ENCODE measurements at regions not wholly inside any gene's neighbourhood (a gene's known extent, or its start where the extent isn't known, plus 50 kb on each side); places are given as distances from the start of the nearest gene placed in this dataset.

GRCh38 chr22:49621601-49622210, 206.0 kb downstream of the BRD1 start:
- CTCF ChIA-PET, result no interaction called here

More at GRCh38 chr22:49621601-49622210, 206.0 kb downstream of the BRD1 start:
- no TSS peak for BruUV-seq (replicated peaks)
- Histone ChIP-seq H3K36me3 (ENCODE audit: control insufficient read depth in 1 of 2, insufficient read depth in 2 of 2, low read length in 2 of 2) (no peaks in the 10 kb centered on the region), H2AFZ (ENCODE audit: low read depth, low read length, poor library complexity, severe bottlenecking) (no peak overlapping the region), H3K9ac (ENCODE audit: low read length) (no peak overlapping the region), H3K27ac (ENCODE audit: low read depth, low read length) (no peak overlapping the region), H3K4me3 (replicated peaks in 1 of 2; ENCODE audit: low read depth in 1 of 2, low read length in 2 of 2) (no peak overlapping the region), H3K9me2 (ENCODE audit: insufficient read depth) (no peaks in the 10 kb centered on the region), H3K4me2 (ENCODE audit: low read length) (no peak overlapping the region), H3K27me3 (ENCODE audit: insufficient read depth, low read length) (no peaks in the 10 kb centered on the region), H3K4me1 (ENCODE audit: control insufficient read depth in 1 of 2, insufficient read depth in 2 of 2, low read length in 2 of 2) (no peaks in the 10 kb centered on the region), H3K79me2 (ENCODE audit: insufficient read depth, low read length) (peaks cover 63% of the 10 kb centered on the region), H3K9me3 (ENCODE audit: control insufficient read depth in 1 of 2, insufficient read depth in 1 of 2, low read depth in 1 of 2, low read length in 2 of 2) (no peaks in the 10 kb centered on the region), H4K20me1 (ENCODE audit: insufficient read depth) (no peaks in the 10 kb centered on the region)
- RAD21 ChIA-PET (ENCODE audit: low non-redundant PET in 1 of 2, low total read pairs in 2 of 2, uncharacterized antibody in 2 of 2, unreplicated experiment in 2 of 2), result no interaction called here
- ATAC-seq (no peak), DNase-seq (ENCODE audit: low read depth, low spot score) (no peak)
- POLR2A ChIA-PET, result no interaction called here
- intact Hi-C loops (cut with micrococcal nuclease), result no loop called here
- TF ChIP-seq JUND (IDR thresholded peaks at IDR 0.05) (no peak), CBX3 (IDR thresholded peaks at IDR 0.05; ENCODE audit: low read depth) (no peak), SIN3A (IDR thresholded peaks at IDR 0.05; ENCODE audit: low read depth) (no peak), CTCF (IDR thresholded peaks at IDR 0.05 in 2 of 3, conservative IDR thresholded peaks at IDR 0.05 in 1 of 3; ENCODE audit: borderline replicate concordance in 1 of 3, insufficient read depth in 1 of 3, low read depth in 2 of 3, low read length in 2 of 3) (no peak), ZBTB33 (IDR thresholded peaks at IDR 0.05; ENCODE audit: extremely low read depth, insufficient replicate concordance, low read length) (no peak), FOSL1 (IDR thresholded peaks at IDR 0.05; ENCODE audit: low read depth) (no peak), CEBPB (IDR thresholded peaks at IDR 0.05; ENCODE audit: low read depth) (no peak), RAD21 (IDR thresholded peaks at IDR 0.05; ENCODE audit: low read depth) (no peak), REST (IDR thresholded peaks at IDR 0.05; ENCODE audit: low read depth) (no peak), POLR2AphosphoS5 (IDR thresholded peaks at IDR 0.05; ENCODE audit: low read depth, low read length) (no peak), TCF7L2 (IDR thresholded peaks at IDR 0.05; ENCODE audit: borderline replicate concordance, extremely low read depth, insufficient read depth, insufficient read length) (no peak), YY1 (IDR thresholded peaks at IDR 0.05; ENCODE audit: extremely low read depth, insufficient replicate concordance, low read depth, low read length) (no peak), SRF (IDR thresholded peaks at IDR 0.05; ENCODE audit: low read depth) (no peak), EZH2 (IDR thresholded peaks at IDR 0.05) (no peak), MAX (IDR thresholded peaks at IDR 0.05) (no peak), ZFX (IDR thresholded peaks at IDR 0.05) (no peak)
- TF ChIP-seq, protein P1, sequence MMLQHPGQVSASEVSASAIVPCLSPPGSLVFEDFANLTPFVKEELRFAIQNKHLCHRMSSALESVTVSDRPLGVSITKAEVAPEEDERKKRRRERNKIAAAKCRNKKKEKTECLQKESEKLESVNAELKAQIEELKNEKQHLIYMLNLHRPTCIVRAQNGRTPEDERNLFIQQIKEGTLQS (IDR thresholded peaks at IDR 0.05), result no peak
